WTC11 (cell line): ENCODE measurements at regions not wholly inside any gene's neighbourhood (a gene's known extent, or its start where the extent isn't known, plus 50 kb on each side); places are given as distances from the start of the nearest gene placed in this dataset.

Experiments used
- ATAC-seq: fragments of 200-7000 bp; cut with Tn5 transposase; 2 replicates; pipeline ENCODE4 v1.10.0; 2021; ENCODE audit warnings: mild to moderate bottlenecking, moderate library complexity
- CTCF ChIA-PET: fragments of 300-600 bp; sonication (Branson Sonifier 250); formaldehyde crosslinking; loops from one replicate; lab custom pipeline; 2021; ENCODE audit warnings: antibody characterized with exemption; lab: Charles Lee
- POLR2A ChIA-PET: fragments of 350-600 bp; sonication (Branson Sonifier 250); formaldehyde crosslinking; loops from one replicate; lab custom pipeline; 2021; ENCODE audit warnings: antibody characterized with exemption; lab: Charles Lee
- DNase-seq: peaks from one replicate; pipeline ENCODE4 v3.0.0; 2021; ENCODE audit warnings: low spot score
- H3K27ac Mint-ChIP-seq: 2 replicates; pipeline ENCODE4 v1.8.0; 2021; ENCODE audit warnings: mixed read lengths
- H3K27me3 Mint-ChIP-seq: 2 replicates; pipeline ENCODE4 v1.8.0; 2021; ENCODE audit warnings: low read depth, mild to moderate bottlenecking, moderate library complexity, mixed read lengths
- H3K36me3 Mint-ChIP-seq: 2 replicates; pipeline ENCODE4 v1.8.0; 2021; ENCODE audit warnings: mixed read lengths
- H3K4me1 Mint-ChIP-seq: 2 replicates; pipeline ENCODE4 v1.8.0; 2022; ENCODE audit warnings: mixed read lengths
- H3K4me3 Mint-ChIP-seq: 2 replicates; pipeline ENCODE4 v1.8.0; 2021; ENCODE audit warnings: mild to moderate bottlenecking, moderate library complexity, mixed read lengths
- H3K9me3 Mint-ChIP-seq: 2 replicates; pipeline ENCODE4 v1.8.0; 2021; ENCODE audit warnings: mixed read lengths
- FOXK1 ChIP-seq: sonication (generic); formaldehyde crosslinking; IDR thresholded peaks from 2 replicates; pipeline ENCODE4 v1.8.0; 2022; ENCODE audit warnings: mild to moderate bottlenecking, moderate library complexity, missing genetic modification reagents
- FOXP1 ChIP-seq: sonication (generic); formaldehyde crosslinking; IDR thresholded peaks from 2 replicates; pipeline ENCODE4 v1.8.0; 2022; ENCODE audit warnings: missing genetic modification reagents, mild to moderate bottlenecking, moderate library complexity, borderline replicate concordance
- GABPB1 ChIP-seq: sonication (generic); formaldehyde crosslinking; IDR thresholded peaks from 2 replicates; pipeline ENCODE4 v1.8.1; 2023; ENCODE audit warnings: mild to moderate bottlenecking, missing genetic modification reagents
- MXD4 ChIP-seq: fragments of 250-450 bp; sonication (Bioruptor Pico); IDR thresholded peaks from 2 replicates; pipeline ENCODE4 v1.8.0; 2021; ENCODE audit warnings: mild to moderate bottlenecking, moderate library complexity, borderline replicate concordance
- NFE2L1 ChIP-seq: sonication (generic); formaldehyde crosslinking; IDR thresholded peaks from 2 replicates; pipeline ENCODE4 v1.8.1; 2023; ENCODE audit warnings: missing genetic modification reagents
- NR3C1 ChIP-seq: sonication (generic); formaldehyde crosslinking; conservative IDR thresholded peaks from 2 replicates; pipeline ENCODE4 v1.8.1; 2023; ENCODE audit warnings: low read depth, mild to moderate bottlenecking, missing genetic modification reagents
- RORB ChIP-seq: fragments of 250-450 bp; sonication (Bioruptor Pico); IDR thresholded peaks from 2 replicates; pipeline ENCODE4 v1.9.0; 2021; ENCODE audit warnings: mild to moderate bottlenecking
- SMAD4 ChIP-seq: sonication (generic); formaldehyde crosslinking; IDR thresholded peaks from 2 replicates; pipeline ENCODE4 v1.8.0; 2022; ENCODE audit warnings: mild to moderate bottlenecking, missing genetic modification reagents
- SP1 ChIP-seq: sonication (generic); formaldehyde crosslinking; conservative IDR thresholded peaks from 2 replicates; pipeline ENCODE4 v1.8.1; 2022; ENCODE audit warnings: missing genetic modification reagents
- TCF7 ChIP-seq: sonication (generic); formaldehyde crosslinking; IDR thresholded peaks from 2 replicates; pipeline ENCODE4 v1.8.0; 2022; ENCODE audit warnings: mild to moderate bottlenecking, low read depth, missing genetic modification reagents, moderate library complexity
- ZNF121 ChIP-seq: sonication (generic); formaldehyde crosslinking; IDR thresholded peaks from 2 replicates; pipeline ENCODE4 v1.8.0; 2023; ENCODE audit warnings: missing genetic modification reagents
- ZNF263 ChIP-seq: sonication (generic); formaldehyde crosslinking; IDR thresholded peaks from 2 replicates; pipeline ENCODE4 v1.8.1; 2022; ENCODE audit warnings: low read depth, mild to moderate bottlenecking, moderate library complexity, missing genetic modification reagents
- ZNF416 ChIP-seq: fragments of 250-450 bp; sonication (Bioruptor Pico); IDR thresholded peaks from 2 replicates; pipeline ENCODE4 v1.9.0; 2021; ENCODE audit warnings: mild to moderate bottlenecking, inconsistent platforms
- TF ChIP-seq, protein P1 (sequence below): sonication (generic); formaldehyde crosslinking; IDR thresholded peaks from 2 replicates; pipeline ENCODE4 v1.8.1; 2023; ENCODE audit warnings: mild to moderate bottlenecking, missing genetic modification reagents, moderate library complexity
- TF ChIP-seq, protein P2 (sequence below): fragments of 250-450 bp; sonication (Bioruptor Pico); IDR thresholded peaks from 2 replicates; pipeline ENCODE4 v1.9.0; 2021; ENCODE audit warnings: mild to moderate bottlenecking
- TF ChIP-seq, protein P3 (sequence below): sonication (generic); formaldehyde crosslinking; IDR thresholded peaks from 2 replicates; pipeline ENCODE4 v1.8.0; 2023; ENCODE audit warnings: missing genetic modification reagents
- TF ChIP-seq, protein P4 (sequence below): sonication (generic); formaldehyde crosslinking; IDR thresholded peaks from 2 replicates; pipeline ENCODE4 v1.8.1; 2023; ENCODE audit warnings: mild to moderate bottlenecking, missing genetic modification reagents, borderline replicate concordance
- TF ChIP-seq, protein P5 (sequence below): fragments of 250-450 bp; sonication (Bioruptor Pico); IDR thresholded peaks from 2 replicates; pipeline ENCODE4 v1.9.0; 2021; ENCODE audit warnings: mild to moderate bottlenecking
- TF ChIP-seq, protein P6 (sequence below): sonication (generic); formaldehyde crosslinking; conservative IDR thresholded peaks from 2 replicates; pipeline ENCODE4 v1.8.1; 2023; ENCODE audit warnings: mild to moderate bottlenecking, low read depth, missing genetic modification reagents, moderate library complexity
- TF ChIP-seq, protein P7 (sequence below): fragments of 250-450 bp; sonication (Bioruptor Pico); IDR thresholded peaks from 2 replicates; pipeline ENCODE4 v2.1.2; 2022; ENCODE audit warnings: mild to moderate bottlenecking, moderate library complexity

DNA sequence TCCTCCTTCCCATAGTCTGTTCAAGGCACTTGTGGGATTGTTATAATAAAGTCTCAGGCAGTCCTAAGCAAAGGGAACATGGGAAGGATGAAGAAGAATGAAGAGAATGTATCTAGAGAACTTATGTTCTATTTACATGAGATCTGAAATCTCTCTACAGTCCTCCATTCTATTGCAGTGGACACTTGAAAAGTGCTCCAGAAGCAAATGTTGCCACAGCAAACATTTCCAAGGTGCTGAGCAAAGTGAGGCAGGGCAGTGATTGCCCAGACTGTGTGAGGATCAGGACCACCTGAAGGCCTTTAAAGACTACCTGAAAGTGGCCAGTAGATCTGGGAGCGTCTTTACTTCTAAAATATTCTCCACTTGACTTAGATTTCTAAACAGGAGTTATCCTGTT lies 203.5 kb downstream of the RBM46 start:
- ATAC-seq: no peak
- H3K4me3 Mint-ChIP-seq: no peak overlapping the region
- ChIA-PET POLR2A (no interaction called here), CTCF (interaction anchor here (1.0 kb wide), 1 partner anchor 117 kb away, joined by 3 read pairs; no protein-coding TSS in a partner anchor)
- no peaks in the 10 kb centered on the region for H3K27me3 Mint-ChIP-seq
- H3K4me1 Mint-ChIP-seq: peaks cover 4% of the 10 kb centered on the region; the same call in 1 of the 2 replicates
- no peaks in the 10 kb centered on the region for H3K36me3 Mint-ChIP-seq
- TF ChIP-seq, protein P1, sequence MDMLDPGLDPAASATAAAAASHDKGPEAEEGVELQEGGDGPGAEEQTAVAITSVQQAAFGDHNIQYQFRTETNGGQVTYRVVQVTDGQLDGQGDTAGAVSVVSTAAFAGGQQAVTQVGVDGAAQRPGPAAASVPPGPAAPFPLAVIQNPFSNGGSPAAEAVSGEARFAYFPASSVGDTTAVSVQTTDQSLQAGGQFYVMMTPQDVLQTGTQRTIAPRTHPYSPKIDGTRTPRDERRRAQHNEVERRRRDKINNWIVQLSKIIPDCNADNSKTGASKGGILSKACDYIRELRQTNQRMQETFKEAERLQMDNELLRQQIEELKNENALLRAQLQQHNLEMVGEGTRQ (CRISPR knock-in tag): no peak
- TF ChIP-seq, protein P2, sequence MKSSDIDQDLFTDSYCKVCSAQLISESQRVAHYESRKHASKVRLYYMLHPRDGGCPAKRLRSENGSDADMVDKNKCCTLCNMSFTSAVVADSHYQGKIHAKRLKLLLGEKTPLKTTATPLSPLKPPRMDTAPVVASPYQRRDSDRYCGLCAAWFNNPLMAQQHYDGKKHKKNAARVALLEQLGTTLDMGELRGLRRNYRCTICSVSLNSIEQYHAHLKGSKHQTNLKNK (CRISPR knock-in tag): no peak
- TF ChIP-seq, protein P3, sequence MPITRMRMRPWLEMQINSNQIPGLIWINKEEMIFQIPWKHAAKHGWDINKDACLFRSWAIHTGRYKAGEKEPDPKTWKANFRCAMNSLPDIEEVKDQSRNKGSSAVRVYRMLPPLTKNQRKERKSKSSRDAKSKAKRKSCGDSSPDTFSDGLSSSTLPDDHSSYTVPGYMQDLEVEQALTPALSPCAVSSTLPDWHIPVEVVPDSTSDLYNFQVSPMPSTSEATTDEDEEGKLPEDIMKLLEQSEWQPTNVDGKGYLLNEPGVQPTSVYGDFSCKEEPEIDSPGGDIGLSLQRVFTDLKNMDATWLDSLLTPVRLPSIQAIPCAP: no peak
- peaks cover 5% of the 10 kb centered on the region for H3K9me3 Mint-ChIP-seq
- DNase-seq: no peak
- no peak overlapping the region for H3K27ac Mint-ChIP-seq

DNA sequence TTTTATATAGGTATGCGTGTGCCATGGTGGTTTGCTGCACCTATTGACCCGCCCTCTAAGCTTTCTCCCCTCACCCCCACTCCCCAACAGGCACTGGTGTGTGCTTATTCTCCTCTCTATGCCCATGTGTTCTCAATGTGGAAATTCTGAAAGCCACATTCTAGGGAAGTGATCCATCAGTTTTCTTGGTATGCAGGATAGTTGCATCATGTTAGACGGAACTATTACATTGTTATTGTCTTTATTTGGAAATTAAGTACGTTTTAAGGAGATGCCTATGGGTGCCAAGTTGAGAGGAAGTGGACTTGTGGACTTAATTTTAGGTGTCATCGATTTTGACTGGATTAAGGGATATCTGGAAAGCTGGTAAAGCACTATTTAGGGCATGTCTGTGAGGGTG lies 204.6 kb downstream of the RBM46 start:
- CTCF ChIA-PET: no interaction called here
- H3K27me3 Mint-ChIP-seq: no peaks in the 10 kb centered on the region

DNA sequence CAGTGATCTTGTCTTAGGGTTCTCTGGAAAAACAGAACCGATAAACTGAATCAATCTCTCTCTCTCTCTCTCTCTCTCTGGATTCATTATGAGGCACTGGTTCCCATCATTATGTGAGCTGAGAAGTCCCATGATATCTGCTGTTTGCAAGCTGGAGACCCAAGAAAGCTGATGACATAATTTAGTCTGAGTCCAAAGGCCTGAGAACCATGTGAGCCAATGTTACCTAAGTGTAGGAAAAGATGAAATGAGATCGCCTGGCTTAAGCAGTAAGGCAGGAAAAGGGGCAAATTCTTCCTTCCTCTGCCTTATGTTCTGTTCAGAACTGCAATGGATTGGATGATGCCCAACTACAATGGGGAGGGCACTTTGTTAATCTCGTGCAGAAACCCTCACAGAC lies 207.4 kb downstream of the RBM46 start:
- H3K4me3 Mint-ChIP-seq: no peak overlapping the region
- ChIA-PET POLR2A (no interaction called here), CTCF (no interaction called here)
- H3K9me3 Mint-ChIP-seq: no peaks in the 10 kb centered on the region
- no peaks in the 10 kb centered on the region for H3K4me1 Mint-ChIP-seq
- DNase-seq: no peak
- no peak overlapping the region for H3K27ac Mint-ChIP-seq
- H3K36me3 Mint-ChIP-seq: no peaks in the 10 kb centered on the region
- ATAC-seq: no peak
- H3K27me3 Mint-ChIP-seq: no peaks in the 10 kb centered on the region
- TF ChIP-seq TCF7 (CRISPR knock-in tag) (no peak), MXD4 (no peak), RORB (CRISPR knock-in tag) (no peak), FOXP1 (CRISPR knock-in tag) (no peak), NFE2L1 (CRISPR knock-in tag) (no peak), FOXK1 (CRISPR knock-in tag) (no peak), SP1 (CRISPR knock-in tag) (no peak), ZNF416 (CRISPR knock-in tag) (no peak), GABPB1 (no peak), NR3C1 (CRISPR knock-in tag) (no peak)
- TF ChIP-seq, protein P4, sequence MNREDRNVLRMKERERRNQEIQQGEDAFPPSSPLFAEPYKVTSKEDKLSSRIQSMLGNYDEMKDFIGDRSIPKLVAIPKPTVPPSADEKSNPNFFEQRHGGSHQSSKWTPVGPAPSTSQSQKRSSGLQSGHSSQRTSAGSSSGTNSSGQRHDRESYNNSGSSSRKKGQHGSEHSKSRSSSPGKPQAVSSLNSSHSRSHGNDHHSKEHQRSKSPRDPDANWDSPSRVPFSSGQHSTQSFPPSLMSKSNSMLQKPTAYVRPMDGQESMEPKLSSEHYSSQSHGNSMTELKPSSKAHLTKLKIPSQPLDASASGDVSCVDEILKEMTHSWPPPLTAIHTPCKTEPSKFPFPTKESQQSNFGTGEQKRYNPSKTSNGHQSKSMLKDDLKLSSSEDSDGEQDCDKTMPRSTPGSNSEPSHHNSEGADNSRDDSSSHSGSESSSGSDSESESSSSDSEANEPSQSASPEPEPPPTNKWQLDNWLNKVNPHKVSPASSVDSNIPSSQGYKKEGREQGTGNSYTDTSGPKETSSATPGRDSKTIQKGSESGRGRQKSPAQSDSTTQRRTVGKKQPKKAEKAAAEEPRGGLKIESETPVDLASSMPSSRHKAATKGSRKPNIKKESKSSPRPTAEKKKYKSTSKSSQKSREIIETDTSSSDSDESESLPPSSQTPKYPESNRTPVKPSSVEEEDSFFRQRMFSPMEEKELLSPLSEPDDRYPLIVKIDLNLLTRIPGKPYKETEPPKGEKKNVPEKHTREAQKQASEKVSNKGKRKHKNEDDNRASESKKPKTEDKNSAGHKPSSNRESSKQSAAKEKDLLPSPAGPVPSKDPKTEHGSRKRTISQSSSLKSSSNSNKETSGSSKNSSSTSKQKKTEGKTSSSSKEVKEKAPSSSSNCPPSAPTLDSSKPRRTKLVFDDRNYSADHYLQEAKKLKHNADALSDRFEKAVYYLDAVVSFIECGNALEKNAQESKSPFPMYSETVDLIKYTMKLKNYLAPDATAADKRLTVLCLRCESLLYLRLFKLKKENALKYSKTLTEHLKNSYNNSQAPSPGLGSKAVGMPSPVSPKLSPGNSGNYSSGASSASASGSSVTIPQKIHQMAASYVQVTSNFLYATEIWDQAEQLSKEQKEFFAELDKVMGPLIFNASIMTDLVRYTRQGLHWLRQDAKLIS (CRISPR knock-in tag): no peak
- TF ChIP-seq, protein P5, sequence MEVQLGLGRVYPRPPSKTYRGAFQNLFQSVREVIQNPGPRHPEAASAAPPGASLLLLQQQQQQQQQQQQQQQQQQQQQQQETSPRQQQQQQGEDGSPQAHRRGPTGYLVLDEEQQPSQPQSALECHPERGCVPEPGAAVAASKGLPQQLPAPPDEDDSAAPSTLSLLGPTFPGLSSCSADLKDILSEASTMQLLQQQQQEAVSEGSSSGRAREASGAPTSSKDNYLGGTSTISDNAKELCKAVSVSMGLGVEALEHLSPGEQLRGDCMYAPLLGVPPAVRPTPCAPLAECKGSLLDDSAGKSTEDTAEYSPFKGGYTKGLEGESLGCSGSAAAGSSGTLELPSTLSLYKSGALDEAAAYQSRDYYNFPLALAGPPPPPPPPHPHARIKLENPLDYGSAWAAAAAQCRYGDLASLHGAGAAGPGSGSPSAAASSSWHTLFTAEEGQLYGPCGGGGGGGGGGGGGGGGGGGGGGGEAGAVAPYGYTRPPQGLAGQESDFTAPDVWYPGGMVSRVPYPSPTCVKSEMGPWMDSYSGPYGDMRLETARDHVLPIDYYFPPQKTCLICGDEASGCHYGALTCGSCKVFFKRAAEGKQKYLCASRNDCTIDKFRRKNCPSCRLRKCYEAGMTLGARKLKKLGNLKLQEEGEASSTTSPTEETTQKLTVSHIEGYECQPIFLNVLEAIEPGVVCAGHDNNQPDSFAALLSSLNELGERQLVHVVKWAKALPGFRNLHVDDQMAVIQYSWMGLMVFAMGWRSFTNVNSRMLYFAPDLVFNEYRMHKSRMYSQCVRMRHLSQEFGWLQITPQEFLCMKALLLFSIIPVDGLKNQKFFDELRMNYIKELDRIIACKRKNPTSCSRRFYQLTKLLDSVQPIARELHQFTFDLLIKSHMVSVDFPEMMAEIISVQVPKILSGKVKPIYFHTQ (CRISPR knock-in tag): no peak
- TF ChIP-seq, protein P6, sequence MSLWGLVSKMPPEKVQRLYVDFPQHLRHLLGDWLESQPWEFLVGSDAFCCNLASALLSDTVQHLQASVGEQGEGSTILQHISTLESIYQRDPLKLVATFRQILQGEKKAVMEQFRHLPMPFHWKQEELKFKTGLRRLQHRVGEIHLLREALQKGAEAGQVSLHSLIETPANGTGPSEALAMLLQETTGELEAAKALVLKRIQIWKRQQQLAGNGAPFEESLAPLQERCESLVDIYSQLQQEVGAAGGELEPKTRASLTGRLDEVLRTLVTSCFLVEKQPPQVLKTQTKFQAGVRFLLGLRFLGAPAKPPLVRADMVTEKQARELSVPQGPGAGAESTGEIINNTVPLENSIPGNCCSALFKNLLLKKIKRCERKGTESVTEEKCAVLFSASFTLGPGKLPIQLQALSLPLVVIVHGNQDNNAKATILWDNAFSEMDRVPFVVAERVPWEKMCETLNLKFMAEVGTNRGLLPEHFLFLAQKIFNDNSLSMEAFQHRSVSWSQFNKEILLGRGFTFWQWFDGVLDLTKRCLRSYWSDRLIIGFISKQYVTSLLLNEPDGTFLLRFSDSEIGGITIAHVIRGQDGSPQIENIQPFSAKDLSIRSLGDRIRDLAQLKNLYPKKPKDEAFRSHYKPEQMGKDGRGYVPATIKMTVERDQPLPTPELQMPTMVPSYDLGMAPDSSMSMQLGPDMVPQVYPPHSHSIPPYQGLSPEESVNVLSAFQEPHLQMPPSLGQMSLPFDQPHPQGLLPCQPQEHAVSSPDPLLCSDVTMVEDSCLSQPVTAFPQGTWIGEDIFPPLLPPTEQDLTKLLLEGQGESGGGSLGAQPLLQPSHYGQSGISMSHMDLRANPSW (CRISPR knock-in tag): no peak

More for the DNA sequence above, 204.6 kb downstream of the RBM46 start:
- TF ChIP-seq SMAD4 (CRISPR knock-in tag): no peak
- TF ChIP-seq ZNF121 (CRISPR knock-in tag): no peak
- TF ChIP-seq NR3C1 (CRISPR knock-in tag): no peak
- TF ChIP-seq, protein P7, sequence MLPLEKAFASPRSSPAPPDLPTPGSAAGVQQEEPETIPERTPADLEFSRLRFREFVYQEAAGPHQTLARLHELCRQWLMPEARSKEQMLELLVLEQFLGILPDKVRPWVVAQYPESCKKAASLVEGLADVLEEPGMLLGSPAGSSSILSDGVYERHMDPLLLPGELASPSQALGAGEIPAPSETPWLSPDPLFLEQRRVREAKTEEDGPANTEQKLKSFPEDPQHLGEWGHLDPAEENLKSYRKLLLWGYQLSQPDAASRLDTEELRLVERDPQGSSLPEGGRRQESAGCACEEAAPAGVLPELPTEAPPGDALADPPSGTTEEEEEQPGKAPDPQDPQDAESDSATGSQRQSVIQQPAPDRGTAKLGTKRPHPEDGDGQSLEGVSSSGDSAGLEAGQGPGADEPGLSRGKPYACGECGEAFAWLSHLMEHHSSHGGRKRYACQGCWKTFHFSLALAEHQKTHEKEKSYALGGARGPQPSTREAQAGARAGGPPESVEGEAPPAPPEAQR (CRISPR knock-in tag): no peak
- TF ChIP-seq ZNF263 (CRISPR knock-in tag): no peak
- ATAC-seq: no peak
- POLR2A ChIA-PET: no interaction called here
- Mint-ChIP-seq H3K4me1 (peaks cover 4% of the 10 kb centered on the region; the same call in 1 of the 2 replicates), H3K27ac (no peak overlapping the region), H3K36me3 (no peaks in the 10 kb centered on the region), H3K4me3 (no peak overlapping the region), H3K9me3 (no peaks in the 10 kb centered on the region)
- no peak for DNase-seq
